HEK293T (cell line): ENCODE measurements at regions not wholly inside any gene's neighbourhood (a gene's known extent, or its start where the extent isn't known, plus 50 kb on each side); places are given as distances from the start of the nearest gene placed in this dataset.

Experiments
- CTCF ChIA-PET: fragments of 350-600 bp; formaldehyde crosslinking; extraction: SDS; loops from one replicate; lab custom pipeline; 2021; ENCODE audit warnings: antibody characterized with exemption, inconsistent platforms; lab: Yijun Ruan, JAX
- POLR2A ChIA-PET: fragments of 350-600 bp; formaldehyde crosslinking; extraction: SDS; loops from one replicate; lab custom pipeline; 2020; ENCODE audit warnings: antibody characterized with exemption, inconsistent platforms; lab: Yijun Ruan, JAX
- DNase-seq: peaks from one replicate; pipeline ENCODE4 v3.0.0; 2012; ENCODE audit warnings: mixed read lengths; ENCODE audit errors: extremely low spot score
- ARNT ChIP-seq: fragments of 450-650 bp; IDR thresholded peaks from 2 replicates; pipeline ENCODE4 v1.6.1; 2017; ENCODE audit warnings: mild to moderate bottlenecking
- BHLHE40 ChIP-seq: fragments of 450-650 bp; IDR thresholded peaks from 2 replicates; pipeline ENCODE4 v1.6.1; 2016; ENCODE audit warnings: mild to moderate bottlenecking, moderate library complexity, borderline replicate concordance
- CTBP1 ChIP-seq: fragments of 450-650 bp; IDR thresholded peaks from 2 replicates; pipeline ENCODE4 v1.6.1; 2016; ENCODE audit warnings: borderline replicate concordance
- ELF4 ChIP-seq: fragments of 450-650 bp; IDR thresholded peaks from 2 replicates; pipeline ENCODE4 v1.6.1; 2017; ENCODE audit warnings: antibody characterized with exemption
- FOXA1 ChIP-seq: fragments of 450-650 bp; IDR thresholded peaks from 2 replicates; pipeline ENCODE4 v1.6.1; 2016; ENCODE audit warnings: mild to moderate bottlenecking
- FOXK2 ChIP-seq: fragments of 450-650 bp; IDR thresholded peaks from 2 replicates; pipeline ENCODE4 v1.6.1; 2016; ENCODE audit warnings: mild to moderate bottlenecking
- FOXM1 ChIP-seq: fragments of 450-650 bp; IDR thresholded peaks from 2 replicates; pipeline ENCODE4 v1.6.1; 2017; ENCODE audit warnings: mild to moderate bottlenecking, borderline replicate concordance
- HDGF ChIP-seq: fragments of 450-650 bp; IDR thresholded peaks from 2 replicates; pipeline ENCODE4 v1.6.1; 2017; ENCODE audit warnings: antibody characterized with exemption, borderline replicate concordance
- L3MBTL2 ChIP-seq: fragments of 450-650 bp; conservative IDR thresholded peaks from 2 replicates; pipeline ENCODE4 v1.6.1; 2016; ENCODE audit warnings: mild to moderate bottlenecking
- LEF1 ChIP-seq: fragments of 450-650 bp; IDR thresholded peaks from 2 replicates; pipeline ENCODE4 v1.6.1; 2017; ENCODE audit warnings: mild to moderate bottlenecking, borderline replicate concordance
- NFRKB ChIP-seq: fragments of 450-650 bp; IDR thresholded peaks from 2 replicates; pipeline ENCODE4 v1.6.1; 2016; ENCODE audit warnings: mild to moderate bottlenecking, moderate library complexity
- SP1 ChIP-seq: fragments of 450-650 bp; IDR thresholded peaks from 2 replicates; pipeline ENCODE4 v1.6.1; 2017
- SUZ12 ChIP-seq: fragments of 450-650 bp; IDR thresholded peaks from 2 replicates; pipeline ENCODE4 v1.6.1; 2016; ENCODE audit warnings: mild to moderate bottlenecking
- TARDBP ChIP-seq: fragments of 450-650 bp; IDR thresholded peaks from 2 replicates; pipeline ENCODE4 v1.6.1; 2016
- ZNF384 ChIP-seq: fragments of 450-650 bp; IDR thresholded peaks from 2 replicates; pipeline ENCODE4 v1.6.1; 2016
- TF ChIP-seq, protein P1 (sequence below): fragments of 450-650 bp; IDR thresholded peaks from 2 replicates; pipeline ENCODE4 v1.6.1; 2016

DNA sequence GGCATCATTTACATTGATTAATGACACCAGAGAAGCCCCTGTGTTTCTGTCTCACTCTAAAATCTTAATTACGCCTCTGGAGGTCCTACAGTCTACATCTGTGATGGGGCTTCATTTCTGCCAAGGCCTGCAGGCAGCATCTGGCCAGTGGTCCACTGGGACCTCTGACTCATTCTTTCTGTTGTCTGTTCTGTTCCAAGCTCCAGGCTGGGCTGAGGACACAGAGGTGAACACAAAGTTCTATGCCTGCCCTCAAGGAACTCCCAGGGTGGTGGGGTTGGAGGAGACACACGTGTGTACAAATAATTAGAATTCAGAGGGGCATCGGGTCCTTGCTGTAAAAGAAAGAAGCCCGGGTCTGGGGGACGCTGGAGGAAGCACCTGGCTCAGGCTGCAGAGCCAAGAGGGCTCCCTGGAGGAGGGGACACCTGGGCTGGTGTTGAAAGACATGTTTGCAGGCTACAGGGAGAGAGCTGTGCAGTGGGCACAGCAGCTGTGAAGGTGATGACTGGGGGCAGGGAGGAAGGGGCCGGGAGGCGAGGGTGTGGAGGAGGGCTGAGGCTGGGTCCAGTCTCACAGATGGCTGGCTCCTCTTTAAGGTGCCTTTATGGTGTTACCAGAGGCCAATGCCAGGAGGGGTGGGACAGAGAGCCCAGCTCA is 103.3 kb upstream of the PRR23E start:
- CTCF ChIA-PET: no interaction called here
- POLR2A ChIA-PET: no interaction called here
- TF ChIP-seq ARNT (no peak), TARDBP (no peak), LEF1 (no peak), FOXA1 (no peak), CTBP1 (no peak), SUZ12 (no peak), L3MBTL2 (no peak), ELF4 (no peak), NFRKB (no peak), BHLHE40 (no peak), HDGF (no peak), SP1 (no peak), FOXM1 (no peak), FOXK2 (no peak), ZNF384 (no peak)
- TF ChIP-seq, protein P1, sequence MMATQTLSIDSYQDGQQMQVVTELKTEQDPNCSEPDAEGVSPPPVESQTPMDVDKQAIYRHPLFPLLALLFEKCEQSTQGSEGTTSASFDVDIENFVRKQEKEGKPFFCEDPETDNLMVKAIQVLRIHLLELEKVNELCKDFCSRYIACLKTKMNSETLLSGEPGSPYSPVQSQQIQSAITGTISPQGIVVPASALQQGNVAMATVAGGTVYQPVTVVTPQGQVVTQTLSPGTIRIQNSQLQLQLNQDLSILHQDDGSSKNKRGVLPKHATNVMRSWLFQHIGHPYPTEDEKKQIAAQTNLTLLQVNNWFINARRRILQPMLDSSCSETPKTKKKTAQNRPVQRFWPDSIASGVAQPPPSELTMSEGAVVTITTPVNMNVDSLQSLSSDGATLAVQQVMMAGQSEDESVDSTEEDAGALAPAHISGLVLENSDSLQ: no peak
- DNase-seq: no peak

DNA sequence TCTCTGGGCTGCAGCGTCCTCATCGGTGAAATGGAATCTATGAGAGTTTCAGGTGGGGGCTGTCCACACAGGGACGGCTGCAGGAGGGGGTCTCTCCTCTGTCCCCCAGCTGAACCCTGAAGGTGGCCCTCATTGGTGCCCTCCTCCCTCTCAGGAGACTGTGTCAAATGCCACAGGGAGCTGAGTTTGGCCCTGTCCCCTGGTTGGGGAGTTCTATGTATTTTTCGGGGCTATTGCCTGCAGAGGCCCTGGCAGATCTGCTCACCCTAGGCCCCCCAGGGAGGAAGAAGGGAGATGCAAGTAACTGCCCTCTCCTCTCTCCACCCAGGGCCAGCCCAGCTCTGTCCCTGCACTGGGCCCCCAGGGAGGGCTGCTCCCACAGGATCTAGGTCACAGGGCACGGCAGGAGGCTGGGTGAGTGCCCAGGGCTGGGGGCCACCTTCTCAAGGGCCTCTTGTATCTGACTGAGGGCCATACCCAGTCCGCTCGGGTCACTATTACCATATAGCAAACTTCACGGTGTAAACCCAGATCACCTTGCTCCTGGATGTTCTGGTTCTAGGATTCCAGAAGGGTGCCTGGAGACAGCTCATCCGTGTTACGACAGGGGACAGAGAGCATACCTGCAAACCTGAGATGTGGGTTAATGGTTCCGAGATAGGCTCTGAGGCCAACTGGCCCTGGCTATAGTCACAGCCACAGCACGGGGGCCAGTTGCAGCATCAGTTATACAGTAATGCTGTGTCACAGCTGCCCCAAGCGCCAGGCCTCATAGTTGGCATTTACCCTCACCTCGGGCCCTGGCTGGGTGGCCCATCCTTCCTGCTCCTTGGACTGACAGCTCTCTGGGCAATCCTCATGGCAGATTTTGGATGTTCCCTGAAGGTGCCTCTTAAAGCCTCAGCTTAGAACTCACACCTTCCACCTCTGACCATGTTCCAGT is 102.4 kb upstream of the PRR23E start:
- ChIA-PET CTCF (no interaction called here), POLR2A (no interaction called here)
- no peak for DNase-seq
- TF ChIP-seq, protein P1: no peak
- no peak for TF ChIP-seq SUZ12
- TF ChIP-seq SP1: no peak
- no peak for TF ChIP-seq FOXA1
- no peak for TF ChIP-seq ELF4
- TF ChIP-seq HDGF: no peak
- no peak for TF ChIP-seq FOXM1
- TF ChIP-seq NFRKB: no peak
- no peak for TF ChIP-seq BHLHE40
- TF ChIP-seq ARNT: no peak
- TF ChIP-seq CTBP1: no peak
- TF ChIP-seq L3MBTL2: no peak
- TF ChIP-seq LEF1: no peak
- no peak for TF ChIP-seq FOXK2
- TF ChIP-seq ZNF384: no peak
- TF ChIP-seq TARDBP: no peak

DNA sequence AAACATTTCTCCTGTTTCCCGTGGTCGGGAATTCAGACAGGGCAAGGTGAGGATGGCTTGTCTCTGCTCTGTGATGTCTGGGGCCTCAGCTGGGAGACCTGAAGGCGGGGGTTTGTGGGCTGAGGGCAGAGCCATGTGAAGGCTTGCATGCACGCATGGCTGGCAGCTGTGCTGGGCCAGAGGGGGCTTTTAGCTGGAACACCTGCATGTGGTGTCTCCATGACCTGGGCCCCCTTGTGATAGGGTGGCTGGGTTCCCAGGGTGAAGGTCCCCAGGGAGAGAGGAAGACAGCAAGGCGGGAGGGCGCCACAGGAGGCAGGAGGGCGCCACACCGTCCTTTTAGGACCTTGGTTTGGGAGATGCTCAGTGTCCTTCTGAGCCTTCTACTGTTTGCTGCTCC is 101.6 kb upstream of the PRR23E start:
- TF ChIP-seq LEF1: no peak
- no peak for TF ChIP-seq BHLHE40
- no peak for TF ChIP-seq ARNT
- TF ChIP-seq, protein P1: no peak
- no peak for TF ChIP-seq TARDBP
- no peak for TF ChIP-seq SUZ12
- TF ChIP-seq SP1: no peak
- no peak for TF ChIP-seq CTBP1
- TF ChIP-seq HDGF: no peak
- no peak for TF ChIP-seq ELF4
- TF ChIP-seq FOXM1: no peak
- no peak for TF ChIP-seq NFRKB
- no peak for TF ChIP-seq L3MBTL2
- no peak for TF ChIP-seq FOXA1
- ChIA-PET POLR2A (no interaction called here), CTCF (no interaction called here)
- no peak for DNase-seq

DNA sequence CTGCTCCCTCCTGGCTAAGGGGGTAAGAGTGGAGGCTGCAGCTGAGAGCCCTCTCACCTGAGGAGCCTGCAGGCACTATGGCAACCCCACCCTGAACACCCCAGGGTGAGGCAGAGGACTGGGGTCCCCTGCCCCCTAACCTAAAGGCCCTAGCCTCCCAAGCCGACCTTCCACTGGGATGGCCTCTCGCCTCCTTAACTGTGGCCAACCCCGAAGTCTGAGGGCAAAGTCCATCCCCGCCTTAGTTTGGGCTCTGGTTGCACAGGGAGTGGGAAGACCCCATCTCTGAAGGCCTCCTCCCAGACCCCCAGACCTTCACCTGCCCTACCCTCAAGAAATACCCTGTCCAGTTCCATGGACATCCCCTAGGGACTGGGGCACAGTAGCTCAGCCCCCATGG is 100.6 kb upstream of the PRR23E start:
- TF ChIP-seq ELF4 (no peak), TARDBP (no peak), HDGF (no peak), SUZ12 (no peak), ARNT (no peak), ZNF384 (no peak), FOXA1 (no peak), CTBP1 (no peak), L3MBTL2 (no peak), FOXK2 (no peak), NFRKB (no peak), LEF1 (no peak), SP1 (no peak), FOXM1 (no peak), BHLHE40 (no peak)
- TF ChIP-seq, protein P1: no peak
- POLR2A ChIA-PET: no interaction called here
- CTCF ChIA-PET: no interaction called here

More for the DNA sequence above, 100.6 kb upstream of the PRR23E start:
- DNase-seq: no peak
